ENCODE measurements at regions not wholly inside any gene's neighbourhood (a gene's known extent, or its start where the extent isn't known, plus 50 kb on each side); places are given as distances from the start of the nearest gene placed in this dataset.
A peak's percentile ranks its signal among the peaks of the same experiment; 100 is the strongest.

- TF ChIP-seq EZH2 (IDR thresholded peaks at IDR 0.05; ENCODE audit: borderline replicate concordance, low read length) (no peak), CTCF (conservative IDR thresholded peaks at IDR 0.05 in 1 of 2, IDR thresholded peaks at IDR 0.05 in 1 of 2; ENCODE audit: extremely low read depth in 1 of 2, insufficient read depth in 1 of 2, low read depth in 1 of 2, low read length in 2 of 2) (peak; percentile 5 to 45)
Observed at GRCh38 chr9:32703635-32704034, 68.2 kb upstream of the TAF1L start.
